Endothelial cell of umbilical vein (primary cell): ENCODE measurements at regions not wholly inside any gene's neighbourhood (a gene's known extent, or its start where the extent isn't known, plus 50 kb on each side); places are given as distances from the start of the nearest gene placed in this dataset.

Experiments
- BruUV-seq: library from RNA; stranded (reverse); fragments of 400-500 nt; replicated peaks from 2 replicates; lab custom pipeline; 2021; lab: Mats Ljungman, UMichigan
- CTCF ChIA-PET: fragments of 300-600, 350-600 bp; sonication (Branson Sonifier 250); formaldehyde crosslinking; loops from one replicate; lab custom pipeline; 2021; ENCODE audit warnings: antibody characterized with exemption, inconsistent platforms; lab: Charles Lee
- POLR2A ChIA-PET: fragments of 300-600, 350-600 bp; sonication (Branson Sonifier 250); formaldehyde crosslinking; loops from one replicate; lab custom pipeline; 2021; ENCODE audit warnings: antibody characterized with exemption, inconsistent platforms; lab: Charles Lee
- DNase-seq: peaks from one replicate; pipeline ENCODE4 v3.0.0-alpha.2; 2011; ENCODE audit warnings: low read depth, low spot score
- FAIRE-seq: peaks from 2 replicates; lab custom pipeline; 2011; peaks lifted over from hg19 to GRCh38; lab: Jason Lieb, UNC
- H2AFZ ChIP-seq: 2 replicates; pipeline ENCODE4 v1.6.0; 2012; ENCODE audit warnings: low read depth, low read length, control low read depth, inconsistent platforms
- H3K27ac ChIP-seq: 2 replicates; pipeline ENCODE4 v1.5.1; 2011; ENCODE audit warnings: low read depth, mild to moderate bottlenecking, control low read depth, low read length, moderate library complexity; ENCODE audit not compliant: insufficient read depth
- H3K27me3 ChIP-seq, 2 experiments: 2 replicates each; pipeline versions ENCODE4 v1.6.0 to v1.6.1; 2011; ENCODE audit warnings: low read length in 2 of 2, mixed read lengths in 1 of 2; ENCODE audit not compliant: control insufficient read depth in 2 of 2, insufficient read depth in 2 of 2
- H3K36me3 ChIP-seq, 2 experiments: 2 replicates in 1 of 2; 3 replicates in 1 of 2; pipeline ENCODE4 v1.5.1; 2011; ENCODE audit warnings: low read length in 2 of 2, mild to moderate bottlenecking in 1 of 2, moderate library complexity in 1 of 2; ENCODE audit not compliant: control insufficient read depth in 2 of 2, insufficient read depth in 2 of 2; ENCODE audit errors: extremely low read depth in 1 of 2
- H3K4me1 ChIP-seq: 3 replicates; pipeline ENCODE4 v1.5.1; 2011; ENCODE audit warnings: mild to moderate bottlenecking, low read length; ENCODE audit not compliant: control insufficient read depth, insufficient read depth; ENCODE audit errors: extremely low read depth
- H3K4me2 ChIP-seq: 2 replicates; pipeline ENCODE4 v1.6.1; 2011; ENCODE audit warnings: low read length, control low read depth, mixed read lengths; ENCODE audit not compliant: insufficient read depth
- H3K4me3 ChIP-seq, 3 experiments: fragments of 200-600 bp in 1 of 3; sonication (generic), shearing (Covaris generic) in 1 of 3; replicated peaks in 1 of 3; 2 replicates each; pipeline ENCODE4 v1.5.1; 2011 to 2016; ENCODE audit warnings: control low read depth in 3 of 3, low read length in 3 of 3, mild to moderate bottlenecking in 2 of 3, inconsistent platforms in 1 of 3, low read depth in 1 of 3, moderate library complexity in 1 of 3; ENCODE audit not compliant: insufficient read depth in 1 of 3
- H3K79me2 ChIP-seq: 2 replicates; pipeline ENCODE4 v1.6.0; 2012; ENCODE audit warnings: low read length, inconsistent platforms; ENCODE audit not compliant: control insufficient read depth, insufficient read depth
- H3K9ac ChIP-seq: replicated peaks from 2 replicates; pipeline ENCODE3; 2011; ENCODE audit warnings: low read length, control low read depth; ENCODE audit not compliant: insufficient read depth; ENCODE audit errors: extremely low read depth
- H3K9me1 ChIP-seq: replicated peaks from 3 replicates; pipeline ENCODE4 v1.6.0; 2011; ENCODE audit warnings: mild to moderate bottlenecking, low read length; ENCODE audit not compliant: control insufficient read depth, insufficient read depth; ENCODE audit errors: extremely low read depth
- H3K9me3 ChIP-seq: replicated peaks from 2 replicates; pipeline ENCODE4 v1.5.1; 2012; ENCODE audit warnings: low read length, inconsistent platforms; ENCODE audit not compliant: control insufficient read depth, insufficient read depth
- H4K20me1 ChIP-seq: replicated peaks from 2 replicates; pipeline ENCODE3; 2011; ENCODE audit warnings: mild to moderate bottlenecking, low read length; ENCODE audit not compliant: control insufficient read depth, insufficient read depth; ENCODE audit errors: extremely low read depth
- EZH2 ChIP-seq: IDR thresholded peaks from 2 replicates; pipeline ENCODE4 v1.6.1; 2012; ENCODE audit warnings: borderline replicate concordance, low read depth, mild to moderate bottlenecking, moderate library complexity, low read length, inconsistent platforms; ENCODE audit not compliant: severe bottlenecking
- FOS ChIP-seq: IDR thresholded peaks from 2 replicates; pipeline ENCODE4 v1.6.1; 2011; ENCODE audit warnings: mild to moderate bottlenecking, low read length, moderate library complexity, borderline replicate concordance; ENCODE audit not compliant: insufficient read depth
- GATA2 ChIP-seq: IDR thresholded peaks from 2 replicates; pipeline ENCODE4 v1.7.0; 2011; ENCODE audit warnings: low read depth, mild to moderate bottlenecking, moderate library complexity, mixed read lengths, low read length; ENCODE audit not compliant: insufficient read length, insufficient read depth
- JUN ChIP-seq: IDR thresholded peaks from 2 replicates; pipeline ENCODE4 v1.6.1; 2011; ENCODE audit warnings: borderline replicate concordance, low read depth; ENCODE audit not compliant: insufficient read length, insufficient read depth
- MYC ChIP-seq: IDR thresholded peaks from one replicate; pipeline ENCODE4 v1.6.1; 2011; ENCODE audit warnings: mild to moderate bottlenecking, low read depth, low read length
- POLR2A ChIP-seq: IDR thresholded peaks from 2 replicates; pipeline ENCODE4 v1.6.1; 2012; ENCODE audit warnings: low read depth, mild to moderate bottlenecking, control low read depth, low read length
- POLR2AphosphoS5 ChIP-seq: IDR thresholded peaks from 2 replicates; pipeline ENCODE4 v1.6.1; 2012; ENCODE audit warnings: low read depth, mild to moderate bottlenecking, control low read depth, low read length, moderate library complexity; ENCODE audit not compliant: insufficient read depth
- dilution Hi-C: fragments of 300-500 bp; cut with MboI; formaldehyde crosslinking; loops from one replicate; pipeline ENCODE4 v1.15.0; 2019; ENCODE audit warnings: low sequenced_read_pairs; ENCODE audit not compliant: extremely low pct_ligation_motif_present
- intact Hi-C: fragments of 100-400 bp; cut with micrococcal nuclease; formaldehyde crosslinking; loops from one replicate; pipeline ENCODE4 v1.10.0; 2022
- TF ChIP-seq, protein P1 (sequence below): IDR thresholded peaks from 2 replicates; pipeline ENCODE4 v1.6.1; 2011; ENCODE audit not compliant: insufficient read depth, insufficient read length
- TF ChIP-seq, protein P2 (sequence below), 2 donors: IDR thresholded peaks; 1 replicate in 1 of 2; 2 replicates in 1 of 2; pipeline ENCODE4 v1.5.1; 2011; ENCODE audit warnings: low read length in 2 of 2, mild to moderate bottlenecking in 2 of 2, moderate library complexity in 2 of 2, control low read depth in 1 of 2, inconsistent platforms in 1 of 2, low read depth in 1 of 2; ENCODE audit not compliant: insufficient read depth in 1 of 2; ENCODE audit errors: extremely low read depth in 1 of 2

- BruUV-seq = no TSS peak
- Histone ChIP-seq H3K9ac (no peak overlapping the region), H2AFZ (no peak overlapping the region), H3K4me3 (no peak overlapping the region), H3K9me1 (no peaks in the 10 kb centered on the region), H3K36me3 (no peaks in the 10 kb centered on the region), H3K9me3 (no peaks in the 10 kb centered on the region), H3K27ac (no peak overlapping the region), H3K4me2 (no peak overlapping the region), H3K79me2 (no peaks in the 10 kb centered on the region), H4K20me1 (no peaks in the 10 kb centered on the region), H3K4me1 (no peaks in the 10 kb centered on the region), H3K27me3 (no peaks in the 10 kb centered on the region)
- TF ChIP-seq, protein P1, sequence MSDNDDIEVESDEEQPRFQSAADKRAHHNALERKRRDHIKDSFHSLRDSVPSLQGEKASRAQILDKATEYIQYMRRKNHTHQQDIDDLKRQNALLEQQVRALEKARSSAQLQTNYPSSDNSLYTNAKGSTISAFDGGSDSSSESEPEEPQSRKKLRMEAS = no peak
- TF ChIP-seq, protein P2, sequence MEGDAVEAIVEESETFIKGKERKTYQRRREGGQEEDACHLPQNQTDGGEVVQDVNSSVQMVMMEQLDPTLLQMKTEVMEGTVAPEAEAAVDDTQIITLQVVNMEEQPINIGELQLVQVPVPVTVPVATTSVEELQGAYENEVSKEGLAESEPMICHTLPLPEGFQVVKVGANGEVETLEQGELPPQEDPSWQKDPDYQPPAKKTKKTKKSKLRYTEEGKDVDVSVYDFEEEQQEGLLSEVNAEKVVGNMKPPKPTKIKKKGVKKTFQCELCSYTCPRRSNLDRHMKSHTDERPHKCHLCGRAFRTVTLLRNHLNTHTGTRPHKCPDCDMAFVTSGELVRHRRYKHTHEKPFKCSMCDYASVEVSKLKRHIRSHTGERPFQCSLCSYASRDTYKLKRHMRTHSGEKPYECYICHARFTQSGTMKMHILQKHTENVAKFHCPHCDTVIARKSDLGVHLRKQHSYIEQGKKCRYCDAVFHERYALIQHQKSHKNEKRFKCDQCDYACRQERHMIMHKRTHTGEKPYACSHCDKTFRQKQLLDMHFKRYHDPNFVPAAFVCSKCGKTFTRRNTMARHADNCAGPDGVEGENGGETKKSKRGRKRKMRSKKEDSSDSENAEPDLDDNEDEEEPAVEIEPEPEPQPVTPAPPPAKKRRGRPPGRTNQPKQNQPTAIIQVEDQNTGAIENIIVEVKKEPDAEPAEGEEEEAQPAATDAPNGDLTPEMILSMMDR (IDR thresholded peaks at IDR 0.05; ENCODE audit: extremely low read depth in 1 of 2, insufficient read depth in 1 of 2, low read depth in 1 of 2, low read length in 2 of 2) = no peak
- no peak for TF ChIP-seq MYC
- no peak for TF ChIP-seq POLR2AphosphoS5
- no peak for TF ChIP-seq POLR2A
- TF ChIP-seq JUN = no peak
- TF ChIP-seq GATA2 = no peak
- no peak for TF ChIP-seq FOS
- no peak for TF ChIP-seq EZH2
- dilution Hi-C loops = no loop called here
- POLR2A ChIA-PET = no interaction called here
- DNase-seq (no peak), FAIRE-seq (no peak)
- CTCF ChIA-PET = no interaction called here
- intact Hi-C loops = no loop called here
These were observed 356.7 kb upstream of the RPS6KA3 start for GRCh38 chrX:20623448-20623847.
